OCI-LY1 (cell line): ENCODE measurements at regions not wholly inside any gene's neighbourhood (a gene's known extent, or its start where the extent isn't known, plus 50 kb on each side); places are given as distances from the start of the nearest gene placed in this dataset.
"Not testable (repeated sequence)": the region's sequence is repeated elsewhere in the genome, so short reads cannot be mapped to it uniquely, and the experiment has no call there.

Experiments
- H2AFZ ChIP-seq: fragments of 200-600 bp; sonication (generic), shearing (Covaris generic); 2 replicates; pipeline ENCODE4 v1.6.0; 2014; ENCODE audit warnings: antibody characterized with exemption, mild to moderate bottlenecking, low read length
- H3F3A ChIP-seq: fragments of 200-600 bp; sonication (generic), shearing (Covaris generic); 2 replicates; pipeline ENCODE4 v1.6.0; 2014; ENCODE audit warnings: mild to moderate bottlenecking, antibody characterized with exemption, low read length, moderate library complexity; ENCODE audit not compliant: insufficient read depth
- H3K27ac ChIP-seq: fragments of 200-600 bp; sonication (generic); 2 replicates; pipeline ENCODE4 v1.5.1; 2014; ENCODE audit warnings: low read length, mixed run types, mild to moderate bottlenecking, low read depth; ENCODE audit not compliant: poor library complexity, severe bottlenecking
- H3K27me3 ChIP-seq: fragments of 200-600 bp; sonication (generic); 2 replicates; pipeline ENCODE4 v1.6.0; 2014; ENCODE audit warnings: antibody characterized with exemption, mild to moderate bottlenecking, low read length, moderate library complexity; ENCODE audit not compliant: insufficient read depth
- H3K36me3 ChIP-seq: fragments of 200-600 bp; sonication (generic); 2 replicates; pipeline ENCODE4 v1.6.1; 2014; ENCODE audit warnings: mild to moderate bottlenecking, antibody characterized with exemption, low read length, moderate library complexity, mixed read lengths; ENCODE audit not compliant: insufficient read depth
- H3K4me1 ChIP-seq: fragments of 200-600 bp; sonication (generic); 2 replicates; pipeline ENCODE4 v1.5.1; 2014; ENCODE audit warnings: mild to moderate bottlenecking, low read length, moderate library complexity; ENCODE audit not compliant: insufficient read depth, severe bottlenecking
- H3K4me2 ChIP-seq: fragments of 200-600 bp; sonication (generic), shearing (Covaris generic); 2 replicates; pipeline ENCODE4 v1.6.1; 2014; ENCODE audit warnings: low read length
- H3K4me3 ChIP-seq: fragments of 200-600 bp; sonication (generic); 2 replicates; pipeline ENCODE4 v1.5.1; 2014; ENCODE audit warnings: low read length, low read depth, mild to moderate bottlenecking, mixed read lengths; ENCODE audit not compliant: poor library complexity, severe bottlenecking
- H3K79me2 ChIP-seq: fragments of 200-600 bp; shearing (Covaris generic); 2 replicates; pipeline ENCODE4 v1.6.1; 2016; ENCODE audit warnings: mixed run types, low read length, mixed read lengths; ENCODE audit not compliant: insufficient read depth
- H3K9ac ChIP-seq: fragments of 200-600 bp; sonication (generic), shearing (Covaris generic); 2 replicates; pipeline ENCODE4 v1.6.1; 2014; ENCODE audit warnings: mild to moderate bottlenecking, low read length, mixed read lengths
- H3K9me2 ChIP-seq: fragments of 200-600 bp; sonication (generic), shearing (Covaris generic); 2 replicates; pipeline ENCODE4 v1.6.1; 2014; ENCODE audit warnings: low read depth, mild to moderate bottlenecking, low read length, mixed read lengths
- H3K9me3 ChIP-seq: fragments of 200-600 bp; shearing (Covaris generic); 2 replicates; pipeline ENCODE4 v1.6.1; 2014; ENCODE audit warnings: low read length, mixed read lengths
- H4K20me1 ChIP-seq: fragments of 200-600 bp; sonication (generic), shearing (Covaris generic); 2 replicates; pipeline ENCODE4 v1.6.0; 2016; ENCODE audit warnings: mild to moderate bottlenecking, low read length; ENCODE audit not compliant: insufficient read depth
- CTCF ChIP-seq: fragments of 200-600 bp; sonication (generic), shearing (Covaris generic); IDR thresholded peaks from 2 replicates; pipeline ENCODE4 v1.5.1; 2017; ENCODE audit warnings: mild to moderate bottlenecking, antibody characterized with exemption, low read length, moderate library complexity, mixed read lengths
- EZH2 ChIP-seq: fragments of 200-600 bp; sonication (generic), shearing (Covaris generic); IDR thresholded peaks from 2 replicates; pipeline ENCODE4 v1.8.0; 2017; ENCODE audit warnings: borderline replicate concordance, mixed run types, mild to moderate bottlenecking, antibody characterized with exemption, low read length, moderate library complexity, mixed read lengths

- no peaks in the 10 kb centered on the region for H3K9me2 ChIP-seq
- no peaks in the 10 kb centered on the region for H3K4me1 ChIP-seq
- no peaks in the 10 kb centered on the region for H4K20me1 ChIP-seq
- TF ChIP-seq EZH2 (no peak), CTCF (no peak)
- H3K4me2 ChIP-seq = no peak overlapping the region
- no peaks in the 10 kb centered on the region for H3K9me3 ChIP-seq
- no peaks in the 10 kb centered on the region for H3F3A ChIP-seq
- no peak overlapping the region for H2AFZ ChIP-seq
- H3K79me2 ChIP-seq = no peaks in the 10 kb centered on the region
- no peaks in the 10 kb centered on the region for H3K36me3 ChIP-seq
- H3K4me3 ChIP-seq = no peak overlapping the region
- no peak overlapping the region for H3K27ac ChIP-seq
- no peaks in the 10 kb centered on the region for H3K27me3 ChIP-seq
- no peak overlapping the region for H3K9ac ChIP-seq
Observed at GRCh38 chrX:80929251-80929650, 119.6 kb upstream of the BRWD3 start.

DNA sequence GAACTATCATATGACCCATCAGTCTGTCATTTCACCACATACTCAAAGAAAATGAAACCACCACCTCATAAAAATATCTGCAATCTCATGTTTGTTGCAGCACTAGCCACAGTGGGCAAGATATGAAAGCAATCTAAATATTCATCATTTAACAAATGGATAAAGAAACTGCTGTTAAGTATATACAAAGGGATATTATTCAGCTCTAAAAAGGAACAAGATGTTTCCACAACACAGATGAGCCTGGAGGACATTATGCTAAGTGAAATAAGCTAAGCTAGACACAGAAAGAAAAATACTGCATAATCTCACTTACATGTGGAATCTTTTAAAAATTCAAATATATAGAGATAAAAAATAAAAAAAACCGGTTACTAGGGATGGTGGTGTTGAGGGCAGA lies 108.2 kb upstream of the BRWD3 start:
- Histone ChIP-seq H3K9me3 (no peaks in the 10 kb centered on the region), H3K36me3 (no peaks in the 10 kb centered on the region), H3K79me2 (no peaks in the 10 kb centered on the region), H3K27me3 (no peaks in the 10 kb centered on the region), H3K9me2 (no peaks in the 10 kb centered on the region), H3F3A (no peaks in the 10 kb centered on the region), H3K4me3 (no peak overlapping the region), H3K4me1 (no peaks in the 10 kb centered on the region), H3K9ac (no peak overlapping the region), H4K20me1 (no peaks in the 10 kb centered on the region), H3K4me2 (no peak overlapping the region), H3K27ac (no peak overlapping the region), H2AFZ (no peak overlapping the region)
- TF ChIP-seq EZH2 (no peak), CTCF (no peak)

DNA sequence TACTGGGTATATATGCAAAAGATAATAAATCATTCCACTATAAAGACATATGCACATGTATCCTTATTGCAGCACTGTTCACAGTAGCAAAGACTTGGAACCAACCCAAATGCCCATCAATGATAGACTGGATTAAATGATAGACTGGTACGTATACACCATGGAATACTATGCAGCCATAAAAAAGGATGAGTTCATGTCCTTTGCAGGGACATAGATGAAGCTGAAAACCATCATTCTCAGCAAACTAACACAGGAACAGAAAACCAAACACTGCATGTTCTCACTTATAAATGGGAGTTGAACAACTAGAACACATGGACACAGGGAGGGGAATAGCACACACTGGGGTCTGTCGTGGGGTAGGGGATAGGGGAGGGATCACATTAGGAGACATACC lies 102.7 kb upstream of the BRWD3 start:
- H3F3A ChIP-seq, H3K27me3 ChIP-seq, H2AFZ ChIP-seq, H4K20me1 ChIP-seq, H3K79me2 ChIP-seq, H3K4me1 ChIP-seq, H3K9me3 ChIP-seq, H3K27ac ChIP-seq, H3K9ac ChIP-seq, H3K36me3 ChIP-seq, H3K4me3 ChIP-seq, H3K9me2 ChIP-seq, H3K4me2 ChIP-seq: not testable (repeated sequence)

DNA sequence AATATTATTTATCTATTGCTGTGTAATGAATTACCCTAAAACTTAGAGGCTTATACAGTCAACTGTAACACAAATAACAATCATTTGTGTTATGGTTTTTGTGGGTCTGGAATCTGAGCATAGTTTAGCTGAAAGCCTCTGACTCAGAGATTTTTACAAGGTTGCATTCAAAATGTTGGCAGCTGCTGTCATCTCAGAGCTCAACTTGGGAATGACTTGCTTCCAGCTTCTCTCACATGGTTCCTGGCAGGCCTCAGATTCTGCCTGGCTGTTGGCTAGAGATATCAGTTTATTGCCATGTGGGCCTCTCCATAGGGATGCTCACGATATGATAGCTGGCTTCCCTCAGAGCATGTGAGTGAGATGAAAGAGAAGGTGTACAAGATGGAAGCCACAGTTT lies 70.2 kb upstream of the BRWD3 start:
- H3K27ac ChIP-seq = no peak overlapping the region
- H4K20me1 ChIP-seq = no peaks in the 10 kb centered on the region
- no peaks in the 10 kb centered on the region for H3K27me3 ChIP-seq
- H3F3A ChIP-seq = no peaks in the 10 kb centered on the region
- no peaks in the 10 kb centered on the region for H3K9me3 ChIP-seq
- no peaks in the 10 kb centered on the region for H3K9me2 ChIP-seq
- no peak for TF ChIP-seq EZH2
- TF ChIP-seq CTCF = no peak
- no peaks in the 10 kb centered on the region for H3K79me2 ChIP-seq
- no peak overlapping the region for H3K9ac ChIP-seq
- H3K4me2 ChIP-seq = no peak overlapping the region
- H2AFZ ChIP-seq = no peak overlapping the region
- no peaks in the 10 kb centered on the region for H3K4me1 ChIP-seq
- H3K36me3 ChIP-seq = no peaks in the 10 kb centered on the region
- no peak overlapping the region for H3K4me3 ChIP-seq
